ENCODE measurements at regions not wholly inside any gene's neighbourhood (a gene's known extent, or its start where the extent isn't known, plus 50 kb on each side); places are given as distances from the start of the nearest gene placed in this dataset.
A peak's percentile ranks its signal among the peaks of the same experiment; 100 is the strongest.
"Not testable (repeated sequence)": the region's sequence is repeated elsewhere in the genome, so short reads cannot be mapped to it uniquely, and the experiment has no call there.

DNA sequence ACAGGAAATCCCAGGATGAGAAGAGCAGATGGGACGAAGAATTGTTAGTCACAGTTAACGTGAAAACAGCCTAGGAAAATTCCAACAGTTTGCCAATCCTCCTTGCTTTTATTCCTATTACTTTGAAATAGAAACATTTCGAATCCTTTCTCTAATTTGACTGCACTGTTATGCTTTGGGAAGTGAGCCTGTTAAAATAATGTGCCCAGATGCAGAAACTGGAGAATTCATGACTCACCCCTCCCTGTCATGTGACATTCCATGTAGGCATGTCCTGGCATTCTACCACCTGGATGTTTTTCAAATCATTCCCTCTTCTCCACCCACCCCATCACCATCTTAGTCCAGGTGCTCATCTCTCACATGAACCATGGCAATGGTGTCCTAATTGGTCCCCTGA, 107.3 kb downstream of the MINAR1 start:
- no peak for DNase-seq (ENCODE audit: low spot score)

DNA sequence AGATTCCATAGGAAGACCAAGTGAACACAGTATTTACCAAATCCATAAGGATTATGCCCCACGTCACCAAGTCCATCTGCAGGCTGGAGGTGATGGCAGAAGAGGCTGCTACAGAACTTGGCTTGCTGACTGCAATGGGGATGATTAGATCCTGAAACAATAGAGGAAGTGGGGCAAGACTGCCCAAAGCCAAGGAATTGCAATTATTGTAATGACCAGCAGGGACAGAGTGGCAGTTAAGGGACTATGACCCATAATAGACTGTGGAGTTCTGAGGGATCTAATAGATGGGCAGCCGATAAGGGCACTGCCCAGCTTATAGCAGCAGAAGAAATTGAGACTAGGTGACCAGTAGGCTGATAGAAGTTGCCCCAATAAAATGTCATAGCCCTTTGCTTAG, 108.4 kb downstream of the MINAR1 start:
- no peak for DNase-seq (ENCODE audit: low spot score)

DNA sequence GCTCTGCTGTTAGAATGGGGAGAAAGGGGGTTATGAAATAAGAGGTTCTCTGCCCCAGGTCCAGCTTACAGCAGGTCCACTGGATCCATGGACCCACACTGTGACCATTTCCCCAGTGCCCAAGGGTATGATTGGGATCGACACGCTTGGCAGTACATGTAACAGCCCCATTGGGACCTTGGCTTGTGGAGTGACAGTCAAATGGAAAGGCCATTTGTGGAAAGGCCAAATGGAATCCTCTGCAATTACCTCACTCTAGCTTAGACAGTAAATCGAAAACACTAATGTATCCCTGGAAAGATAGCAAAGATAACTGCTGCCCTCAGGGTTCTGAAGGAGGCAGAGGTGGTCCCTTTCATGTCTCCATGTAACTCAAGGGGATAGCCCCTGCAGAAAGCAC, 109.1 kb downstream of the MINAR1 start:
- DNase-seq (ENCODE audit: low spot score) = no peak

DNA sequence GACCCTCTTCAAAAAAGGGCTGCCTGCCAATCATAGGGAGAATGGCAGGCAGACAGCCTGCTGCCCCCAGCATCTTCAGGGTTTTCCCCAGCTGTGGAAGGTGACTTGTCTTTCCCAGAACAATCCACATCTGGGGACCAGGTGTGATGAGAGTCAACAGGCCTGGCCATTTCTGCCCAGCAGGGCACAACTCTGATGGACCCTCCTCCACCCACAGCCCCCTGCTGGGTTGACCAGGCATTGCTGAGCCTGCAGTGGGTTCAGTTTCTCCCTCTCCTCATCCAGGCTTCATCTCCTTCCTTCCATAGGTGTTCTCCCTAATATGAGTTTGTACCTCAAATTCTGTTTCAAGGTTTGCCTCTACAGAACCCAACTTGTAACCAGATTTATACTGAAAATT, 111.0 kb downstream of the MINAR1 start:
- no peak for DNase-seq (ENCODE audit: low spot score)

DNA sequence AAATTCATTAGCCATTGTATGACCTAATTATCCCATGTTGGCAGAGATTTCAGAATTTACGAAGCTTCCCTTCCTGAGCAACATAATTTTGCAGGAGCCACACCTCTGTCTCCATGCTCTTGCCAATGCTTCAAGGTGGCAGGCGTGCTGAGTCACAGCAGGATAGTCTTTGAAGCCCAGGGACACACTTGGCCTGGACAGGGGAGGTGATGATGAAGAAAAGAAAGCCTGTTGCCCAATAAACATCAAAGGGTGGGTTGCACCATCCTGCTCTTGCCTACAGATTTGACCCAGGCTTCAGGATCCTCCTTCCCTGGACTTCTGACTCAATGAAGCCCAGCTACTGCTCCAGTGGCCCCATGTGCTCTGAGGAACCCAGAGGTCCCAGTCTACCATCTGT, 117.1 kb downstream of the MINAR1 start:
- no peak for DNase-seq (ENCODE audit: low spot score)

DNA sequence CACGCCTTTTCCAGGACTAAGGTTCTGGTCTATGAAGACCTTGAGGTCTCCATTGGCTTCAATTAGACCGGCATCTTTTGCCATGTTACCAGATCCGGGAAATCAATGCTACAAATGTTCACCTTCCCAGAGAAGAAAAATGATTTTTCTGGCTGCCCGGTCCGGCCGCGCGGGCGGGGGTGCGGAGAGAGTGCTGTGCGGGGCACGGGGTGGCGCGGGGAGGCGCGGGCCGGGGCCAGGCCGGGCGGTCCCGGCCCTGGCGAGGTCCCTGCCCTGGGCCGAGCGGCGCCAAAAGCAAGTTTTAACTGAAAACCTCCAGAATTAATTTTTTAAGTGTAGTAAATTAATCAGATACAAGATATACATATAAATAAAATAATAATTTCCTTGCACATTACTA, 128.2 kb downstream of the MINAR1 start:
- no peak for DNase-seq (ENCODE audit: low spot score)

DNA sequence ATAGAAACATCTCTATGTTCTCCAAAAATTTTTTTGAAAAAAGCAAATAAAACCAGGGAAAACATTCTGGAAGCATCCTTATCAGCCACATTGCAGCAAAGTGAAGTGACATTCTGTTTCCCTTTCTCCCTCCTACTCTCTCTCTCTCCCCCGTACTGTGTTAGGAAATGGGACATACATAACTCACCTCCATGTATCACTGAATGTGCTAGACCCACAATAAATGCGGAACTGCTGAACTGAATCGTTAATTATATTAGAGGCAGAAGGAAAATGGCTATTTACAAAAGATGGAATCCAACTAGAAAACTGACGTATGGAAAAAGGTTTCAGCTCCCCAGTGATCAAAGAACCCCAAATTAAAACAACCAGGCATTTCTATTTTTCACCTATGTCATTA, 129.8 kb downstream of the MINAR1 start:
- no peak for DNase-seq (ENCODE audit: low spot score)

DNA sequence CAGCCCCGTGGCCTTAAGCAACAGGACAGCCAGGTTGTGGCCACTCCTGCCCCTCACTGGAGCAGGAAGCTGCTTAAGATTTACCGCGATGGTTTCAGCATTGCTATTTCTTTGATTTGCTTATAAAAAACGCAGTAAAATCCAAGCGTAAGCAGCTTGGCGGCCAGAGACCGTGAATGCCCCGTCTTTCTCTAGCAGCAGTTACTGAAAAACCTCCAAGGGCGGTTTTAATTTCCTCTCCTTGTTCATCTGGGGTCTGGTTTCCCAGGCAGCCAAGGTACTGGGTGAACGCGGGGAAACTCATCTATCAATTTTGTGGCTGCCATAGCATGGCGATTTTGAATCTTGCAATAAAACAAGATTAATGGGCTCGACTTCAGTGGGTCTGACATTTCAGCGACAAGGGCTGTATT, 130.3 kb downstream of the MINAR1 start:
- DNase-seq (ENCODE audit: low spot score) = no peak

DNA sequence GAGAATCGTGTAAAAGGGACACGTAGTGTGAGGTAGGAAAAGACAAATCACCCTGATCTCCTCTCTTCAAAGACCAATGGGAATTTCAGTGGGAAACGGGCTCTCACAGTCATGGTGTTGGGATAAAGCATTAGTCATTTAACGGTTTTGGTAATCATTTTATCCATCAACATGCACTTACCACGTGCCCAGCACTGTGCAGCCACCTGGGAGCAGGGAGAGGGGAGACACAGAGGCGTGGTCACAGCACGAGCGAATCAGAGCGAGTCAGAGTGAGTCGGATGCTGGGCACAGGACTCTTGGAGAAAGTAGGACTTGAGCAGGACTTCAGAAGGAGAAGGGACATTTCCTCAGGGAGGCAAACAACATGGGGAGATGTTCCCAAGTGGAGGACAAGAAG, 130.8 kb downstream of the MINAR1 start:
- no peak for DNase-seq (ENCODE audit: low spot score)

DNA sequence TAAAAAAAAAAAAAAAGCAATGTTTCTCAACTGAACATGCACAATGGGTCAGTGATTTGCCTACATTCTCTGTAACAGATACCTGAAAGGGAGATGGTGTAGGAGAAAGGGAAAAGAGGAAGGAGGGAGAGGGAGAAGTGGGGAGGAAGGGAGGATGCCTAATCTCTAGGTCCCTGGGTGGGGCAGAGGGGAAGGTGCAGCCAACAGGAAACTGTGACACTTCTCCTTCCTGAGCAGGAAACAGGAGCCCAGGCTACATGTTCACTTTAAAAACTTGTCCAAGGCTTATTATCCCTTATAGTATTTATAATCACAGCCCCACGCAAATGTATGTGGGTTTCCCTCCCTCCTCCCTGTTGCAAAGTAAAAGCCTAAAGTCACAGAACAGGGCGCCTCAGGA, 137.9 kb downstream of the MINAR1 start:
- DNase-seq (ENCODE audit: low spot score) = no peak

DNA sequence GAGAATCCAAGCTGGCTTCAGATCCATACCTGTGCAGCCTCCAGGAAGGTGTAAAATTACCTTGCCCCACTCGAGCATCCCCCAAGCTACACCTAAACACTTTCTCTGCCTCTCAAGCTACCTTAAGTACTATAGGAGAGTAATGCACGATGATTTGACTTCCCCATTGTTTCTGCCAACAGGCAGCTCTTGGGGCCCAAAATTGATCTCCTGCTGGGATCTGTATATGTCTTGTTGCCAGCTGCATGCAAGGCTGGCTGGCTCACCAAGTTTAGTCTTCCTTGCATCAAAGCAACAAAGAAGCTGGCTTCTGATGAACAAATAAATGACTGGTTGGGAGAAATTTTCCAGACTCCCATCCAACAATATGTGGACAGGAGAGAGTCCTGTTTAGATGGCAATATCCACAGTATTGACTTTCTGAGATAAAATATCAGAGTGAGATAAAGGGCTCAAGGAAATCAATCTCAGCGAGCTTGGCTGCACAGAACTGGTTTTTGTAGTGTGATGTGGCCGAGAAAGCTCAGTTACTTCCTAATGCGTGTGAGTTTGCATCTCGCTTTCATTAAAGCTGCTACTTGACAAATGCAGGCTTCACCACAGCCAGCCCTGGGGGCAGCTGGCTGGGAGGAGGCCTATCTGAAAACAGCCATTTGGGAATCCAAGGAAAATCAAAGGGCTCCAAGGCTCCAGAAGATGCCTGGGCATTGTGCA, 140.7 kb downstream of the MINAR1 start:
- DNase-seq (ENCODE audit: low spot score) = no peak

DNA sequence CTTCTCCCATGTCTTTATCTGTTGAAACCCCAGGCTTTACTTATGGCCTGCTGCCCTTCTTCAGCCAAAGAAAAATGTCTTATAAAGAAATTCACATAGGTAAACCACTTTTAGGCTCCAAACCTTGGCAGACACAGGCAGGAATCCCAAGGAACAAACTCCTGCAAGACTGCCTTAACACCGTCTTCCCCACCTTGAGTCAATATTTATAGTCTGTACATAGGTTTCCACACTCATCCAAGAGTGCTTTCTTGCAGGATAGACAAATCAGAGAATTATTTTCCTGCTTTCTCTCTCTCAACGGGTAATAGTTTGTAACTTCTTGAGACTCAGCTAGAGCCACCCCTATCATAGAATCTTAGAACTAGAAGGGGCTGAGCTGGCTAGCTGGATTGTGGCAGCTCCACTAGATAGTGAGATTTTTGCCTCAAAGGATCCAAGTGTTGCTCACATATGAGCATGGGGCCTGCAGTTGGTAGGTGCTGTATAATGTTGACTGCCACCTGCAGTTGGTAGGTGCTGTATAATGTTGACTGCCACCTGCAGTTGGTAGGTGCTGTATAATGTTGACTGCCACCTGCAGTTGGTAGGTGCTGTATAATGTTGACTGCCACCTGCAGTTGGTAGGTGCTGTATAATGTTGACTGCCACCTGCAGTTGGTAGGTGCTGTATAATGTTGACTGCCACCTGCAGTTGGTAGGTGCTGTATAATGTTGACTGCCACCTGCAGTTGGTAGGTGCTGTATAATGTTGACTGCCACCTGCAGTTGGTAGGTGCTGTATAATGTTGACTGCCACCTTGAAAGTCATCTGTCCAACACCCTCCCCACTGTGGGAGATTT, 142.5 kb downstream of the MINAR1 start:
- DNase-seq (ENCODE audit: low spot score) = not testable (repeated sequence)

DNA sequence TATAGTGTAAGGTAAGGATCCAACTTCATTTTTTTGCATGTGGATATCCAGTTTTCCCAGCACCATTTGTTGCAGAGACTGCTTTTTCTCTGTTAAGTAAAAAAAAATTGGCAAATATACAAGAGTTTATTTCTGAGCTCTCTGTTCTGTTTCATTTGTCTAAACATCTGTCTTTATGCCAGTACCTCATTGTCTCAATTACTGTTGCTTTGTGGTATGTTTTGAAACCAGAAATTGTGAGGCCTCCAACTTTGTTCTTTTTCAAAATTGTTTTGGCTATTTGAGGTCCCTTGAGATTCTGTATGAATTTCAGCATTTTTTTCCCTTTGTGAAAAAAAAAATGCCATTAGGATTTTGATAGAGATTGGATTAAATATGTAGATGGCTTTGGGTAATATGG, 150.5 kb downstream of the MINAR1 start:
- no peak for DNase-seq (ENCODE audit: low spot score)

DNA sequence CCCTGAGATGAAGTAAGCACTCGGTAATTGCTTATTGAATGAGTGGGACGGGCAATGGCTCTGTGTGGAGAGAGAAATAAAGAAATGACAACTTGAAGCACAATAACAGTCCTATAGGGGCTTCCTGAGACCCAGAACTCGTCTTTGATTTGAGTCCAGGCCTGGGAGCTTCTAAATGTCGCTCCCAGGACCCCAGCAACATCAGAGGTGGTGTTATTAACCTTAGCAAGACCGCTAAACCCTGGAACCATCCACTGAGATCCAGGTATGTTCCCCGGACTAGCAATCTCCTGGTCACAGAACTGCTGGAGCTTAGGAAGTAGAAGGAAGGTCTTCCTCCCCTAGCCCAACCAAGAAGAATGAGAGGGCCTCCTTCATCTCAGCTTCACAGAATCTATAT, 160.0 kb downstream of the MINAR1 start:
- no peak for DNase-seq (ENCODE audit: low spot score)

DNA sequence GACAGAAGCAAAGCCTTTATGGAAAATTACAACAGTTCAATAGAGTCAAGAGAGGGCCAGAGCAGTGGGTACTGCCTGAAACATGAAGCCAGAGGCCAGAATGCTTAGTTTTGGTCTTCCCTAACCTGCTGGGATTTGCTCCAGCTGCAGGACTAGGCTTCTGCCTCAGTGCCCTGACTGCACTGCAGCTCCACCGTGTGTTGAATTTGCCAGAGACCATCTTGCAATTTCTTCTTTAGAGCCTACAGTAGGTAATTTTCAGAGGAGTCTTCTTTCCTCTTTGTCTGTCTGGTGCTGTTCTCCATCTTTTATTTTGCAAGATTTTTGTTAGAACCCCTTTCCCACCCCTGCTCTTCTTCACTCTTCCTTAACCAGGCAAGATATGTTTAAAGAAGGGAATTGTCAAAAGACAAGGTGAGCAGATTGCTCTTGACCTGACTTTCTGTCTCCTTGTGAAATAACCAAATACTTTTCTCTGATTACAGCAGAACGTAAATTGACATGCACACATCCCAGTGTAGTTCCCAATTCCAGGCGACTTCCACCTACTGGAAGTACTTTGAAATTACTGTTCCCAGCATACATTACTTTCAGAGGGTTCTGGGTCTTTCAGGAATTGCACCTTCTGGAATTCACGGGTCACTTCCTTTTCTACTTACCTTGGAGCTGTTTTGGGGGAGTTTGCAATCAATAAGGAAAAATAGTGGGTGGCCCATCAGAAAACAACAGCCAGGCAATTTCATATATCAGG, 161.2 kb downstream of the MINAR1 start:
- DNase-seq (ENCODE audit: low spot score) = no peak

DNA sequence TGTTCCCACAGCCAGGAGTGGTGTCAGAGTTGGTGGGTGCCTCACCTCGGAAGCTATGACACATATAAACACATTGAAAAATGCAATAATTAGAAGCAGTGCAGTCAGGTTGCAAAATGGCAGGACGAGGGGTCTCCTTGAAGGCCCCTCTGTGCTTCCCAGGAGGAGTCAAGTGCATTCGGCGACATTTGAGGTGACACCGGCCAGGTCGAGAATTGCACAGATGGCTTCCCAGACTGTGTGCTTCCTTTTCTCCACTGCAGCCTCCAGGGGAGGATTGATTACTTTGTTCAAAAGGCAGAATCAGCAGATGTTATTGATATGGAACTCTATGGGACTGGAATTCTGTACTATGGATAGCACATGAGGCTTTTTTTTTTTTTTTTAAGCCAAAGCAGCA, 163.2 kb downstream of the MINAR1 start:
- no peak for DNase-seq (ENCODE audit: low spot score)

DNA sequence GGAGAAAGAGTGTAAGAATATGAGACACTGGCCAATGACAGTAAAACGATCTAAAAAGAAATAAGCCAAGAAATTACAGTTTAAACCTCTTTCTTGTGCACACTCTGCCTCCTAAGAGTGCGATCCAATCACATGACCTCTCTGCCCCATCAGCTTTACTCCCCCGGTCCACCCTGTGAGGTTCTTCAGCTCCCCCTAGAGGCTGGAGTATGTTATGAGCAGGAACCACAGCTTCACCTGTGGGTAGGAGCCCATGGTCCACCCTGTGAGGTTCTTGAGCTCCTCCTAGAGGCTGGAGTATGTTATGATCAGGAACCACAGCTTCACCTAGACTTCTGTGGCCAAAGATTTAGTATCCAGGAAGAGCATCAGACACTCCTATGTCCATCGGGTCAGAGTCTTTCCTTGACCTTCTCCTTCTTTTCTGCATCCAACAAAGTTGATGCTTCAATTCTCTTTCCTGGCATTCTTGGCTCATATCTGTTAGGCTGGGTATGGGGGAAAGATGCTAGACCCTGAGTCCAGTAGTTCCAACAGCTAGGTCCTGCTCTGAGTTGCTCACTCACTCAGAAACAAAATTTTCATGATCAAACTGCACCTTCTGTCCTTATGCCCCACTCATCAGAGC, 164.0 kb downstream of the MINAR1 start:
- DNase-seq (ENCODE audit: low spot score) = peak; percentile 89

DNA sequence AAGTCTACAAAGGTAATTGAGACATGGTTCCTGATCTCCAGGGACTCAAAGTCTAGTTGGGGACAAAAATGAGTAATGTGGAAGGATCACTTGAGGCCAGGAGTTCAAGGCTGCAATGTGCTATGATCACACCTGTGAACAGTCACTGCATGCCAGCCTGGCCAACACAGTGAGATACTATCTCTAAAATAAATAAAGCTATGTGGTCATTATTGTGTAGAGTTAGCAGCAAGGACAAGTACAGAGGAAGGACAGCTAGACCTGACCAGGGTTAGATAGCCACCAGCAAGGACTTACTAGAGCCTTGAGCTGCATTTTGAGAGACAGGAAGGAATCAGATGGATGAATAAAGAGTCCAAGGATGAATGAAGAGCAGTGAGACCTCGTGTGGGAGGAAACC, 166.5 kb downstream of the MINAR1 start:
- no peak for DNase-seq (ENCODE audit: low spot score)

DNA sequence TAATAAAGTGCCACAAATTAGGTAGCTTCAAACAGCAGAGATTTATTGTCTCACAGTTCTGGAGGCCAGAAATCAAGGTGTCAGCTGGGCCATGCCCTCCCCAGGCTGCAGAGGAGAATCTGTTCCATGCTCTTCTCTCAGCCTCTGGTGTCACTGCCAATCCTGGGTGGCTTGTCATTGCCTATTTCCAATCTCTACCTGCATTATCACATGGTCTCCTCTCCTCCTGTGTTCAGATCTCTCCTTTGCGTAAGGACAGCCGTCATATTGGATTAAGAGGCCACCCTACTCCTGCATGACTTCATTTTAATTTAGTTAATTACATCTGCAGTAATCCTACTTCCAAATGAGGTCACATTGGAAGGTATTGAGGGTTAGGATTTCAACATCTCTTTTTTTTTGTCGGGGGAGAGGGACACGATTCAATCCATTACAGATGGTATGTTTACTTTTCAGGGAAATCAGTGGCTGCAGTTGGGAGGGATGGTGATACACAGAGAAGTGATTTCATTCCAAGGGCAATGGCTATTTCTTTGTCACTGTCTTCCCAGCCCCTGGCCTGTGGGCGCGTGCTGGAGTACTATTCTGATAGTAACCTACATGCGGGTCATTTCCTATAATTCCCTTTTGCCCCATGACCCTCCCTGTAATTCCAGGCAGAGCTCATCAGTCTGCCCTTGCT, 169.4 kb downstream of the MINAR1 start:
- no peak for DNase-seq (ENCODE audit: low spot score)

DNA sequence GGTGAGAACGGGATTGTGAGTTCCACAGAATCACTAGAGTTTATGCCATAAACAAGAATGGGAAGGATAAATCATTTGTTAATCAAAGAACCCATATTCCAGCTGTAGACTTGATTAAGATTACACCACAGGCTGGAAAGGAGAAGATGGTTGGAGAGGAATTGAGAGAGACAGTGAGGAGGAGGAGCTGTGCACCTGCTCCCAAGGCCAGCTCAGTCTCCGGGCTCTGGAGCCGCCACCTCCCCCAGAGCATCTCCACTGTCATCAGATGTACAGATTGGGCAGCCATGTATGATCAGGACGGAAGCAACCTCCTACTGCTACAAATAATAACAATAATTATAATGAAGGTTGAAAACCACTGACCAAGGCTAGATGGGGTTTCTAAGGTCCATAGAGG, 170.0 kb downstream of the MINAR1 start:
- no peak for DNase-seq (ENCODE audit: low spot score)

DNA sequence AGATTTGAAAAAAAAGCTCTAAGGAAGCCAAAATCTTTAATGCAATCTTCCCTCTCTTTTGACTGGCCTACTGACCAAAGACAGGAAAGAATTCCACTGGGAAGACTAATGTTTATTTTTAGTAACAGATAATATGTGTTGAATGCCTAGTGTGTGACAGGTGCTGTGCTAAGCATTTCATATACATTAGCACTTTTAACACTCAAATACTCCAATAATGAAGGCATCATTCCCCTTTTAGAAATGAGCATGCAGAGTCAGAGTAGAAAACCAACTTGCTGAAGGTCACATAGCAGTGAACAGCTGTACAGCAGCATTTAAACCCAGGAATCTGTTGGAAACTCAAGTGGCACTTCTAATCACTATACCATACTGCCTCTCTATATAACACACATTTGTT, 170.6 kb downstream of the MINAR1 start:
- no peak for DNase-seq (ENCODE audit: low spot score)

DNA sequence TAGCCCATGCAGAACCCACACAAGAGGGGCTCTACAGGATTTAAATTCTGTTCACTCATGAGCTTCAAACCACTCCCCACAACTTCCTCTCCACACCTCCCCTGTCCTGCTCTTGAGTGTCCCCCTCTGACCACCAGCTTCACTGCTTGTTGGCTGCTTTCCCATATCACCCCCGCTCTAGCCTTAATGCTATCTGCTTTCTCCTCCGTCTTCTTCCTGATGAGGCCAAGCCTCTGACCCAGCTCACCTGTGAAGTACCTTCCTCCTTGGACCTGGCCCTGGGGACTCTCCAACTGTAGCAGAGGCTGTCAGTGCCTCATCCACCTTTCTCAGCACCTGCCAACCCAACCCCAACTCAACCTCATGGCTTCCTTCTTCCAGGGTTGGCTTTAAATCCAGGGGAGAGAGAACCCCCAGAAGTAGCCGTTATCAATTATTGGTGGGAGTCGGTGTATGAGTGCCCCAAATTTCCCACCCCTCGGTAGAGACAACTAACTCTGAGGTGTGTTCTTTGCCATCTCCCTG, 174.8 kb downstream of the MINAR1 start:
- DNase-seq (ENCODE audit: low spot score) = no peak

All from activated CD4-positive, alpha-beta T cell treated with anti-CD3 and anti-CD28 coated beads, Interleukin-2, Interleukin-4, amounts not matched to agents 100 ng/mL and 50 ng/mL, durations not matched to agents 16 hours and 8 hours (primary cell).